Ishikawa (cell line): ENCODE measurements at regions not wholly inside any gene's neighbourhood (a gene's known extent, or its start where the extent isn't known, plus 50 kb on each side); places are given as distances from the start of the nearest gene placed in this dataset.

ENCODE experiments used
- CEBPB ChIP-seq: IDR thresholded peaks from 2 replicates; pipeline ENCODE4 v1.6.1; 2012
- CREB1 ChIP-seq: IDR thresholded peaks from 2 replicates; pipeline ENCODE4 v1.6.1; 2012; ENCODE audit warnings: low read depth
- EGR1 ChIP-seq: IDR thresholded peaks from 2 replicates; pipeline ENCODE4 v1.6.1; 2012
- EP300 ChIP-seq: IDR thresholded peaks from 2 replicates; pipeline ENCODE4 v1.6.1; 2012; ENCODE audit warnings: borderline replicate concordance
- FOXM1 ChIP-seq: IDR thresholded peaks from 2 replicates; pipeline ENCODE4 v1.6.1; 2012; ENCODE audit warnings: low read depth, borderline replicate concordance
- NFIC ChIP-seq: IDR thresholded peaks from 2 replicates; pipeline ENCODE4 v1.6.1; 2012
- RAD21 ChIP-seq: IDR thresholded peaks from 2 replicates; pipeline ENCODE4 v1.6.1; 2012; ENCODE audit warnings: low read depth
- TAF1 ChIP-seq: IDR thresholded peaks from 2 replicates; pipeline ENCODE4 v1.6.1; 2012; ENCODE audit warnings: low read depth, mild to moderate bottlenecking
- TCF12 ChIP-seq: IDR thresholded peaks from 2 replicates; pipeline ENCODE4 v1.6.1; 2012; ENCODE audit warnings: low read depth
- TEAD4 ChIP-seq: IDR thresholded peaks from 2 replicates; pipeline ENCODE4 v1.6.1; 2012
- YY1 ChIP-seq: IDR thresholded peaks from 2 replicates; pipeline ENCODE4 v1.6.1; 2012; ENCODE audit warnings: low read depth
- ZBTB7A ChIP-seq: IDR thresholded peaks from 2 replicates; pipeline ENCODE4 v1.6.1; 2012; ENCODE audit warnings: low read depth
- TF ChIP-seq, protein P1 (sequence below): IDR thresholded peaks from 2 replicates; pipeline ENCODE4 v1.6.1; 2012
- TF ChIP-seq, protein P2 (sequence below): IDR thresholded peaks from 2 replicates; pipeline ENCODE4 v1.6.1; 2012
- TF ChIP-seq, protein P3 (sequence below): IDR thresholded peaks from 2 replicates; pipeline ENCODE4 v1.6.1; 2012; ENCODE audit warnings: low read depth, mild to moderate bottlenecking

DNA sequence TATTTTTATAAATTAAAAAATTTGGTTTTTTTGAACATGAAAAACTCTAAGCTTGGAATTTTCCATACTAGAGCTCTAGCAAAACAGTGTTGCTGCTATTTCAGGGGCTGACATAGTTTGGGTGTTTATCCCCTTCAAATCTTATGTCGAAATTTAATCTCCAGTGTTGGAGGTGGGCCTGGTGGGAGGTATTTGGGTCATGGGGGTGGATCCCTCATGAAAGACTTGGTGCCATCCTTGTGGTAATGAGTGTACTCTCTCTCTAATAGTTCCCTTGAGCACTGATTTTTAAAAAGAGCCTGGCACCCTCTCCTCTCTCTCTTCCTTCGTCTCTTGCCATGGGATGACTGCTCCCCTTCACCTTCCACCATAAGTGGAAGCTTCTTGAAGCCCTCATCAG is 244.6 kb upstream of the UBE2E3 start:
- no peak for TF ChIP-seq CREB1
- TF ChIP-seq ZBTB7A = no peak
- TF ChIP-seq CEBPB = no peak
- no peak for TF ChIP-seq TCF12

DNA sequence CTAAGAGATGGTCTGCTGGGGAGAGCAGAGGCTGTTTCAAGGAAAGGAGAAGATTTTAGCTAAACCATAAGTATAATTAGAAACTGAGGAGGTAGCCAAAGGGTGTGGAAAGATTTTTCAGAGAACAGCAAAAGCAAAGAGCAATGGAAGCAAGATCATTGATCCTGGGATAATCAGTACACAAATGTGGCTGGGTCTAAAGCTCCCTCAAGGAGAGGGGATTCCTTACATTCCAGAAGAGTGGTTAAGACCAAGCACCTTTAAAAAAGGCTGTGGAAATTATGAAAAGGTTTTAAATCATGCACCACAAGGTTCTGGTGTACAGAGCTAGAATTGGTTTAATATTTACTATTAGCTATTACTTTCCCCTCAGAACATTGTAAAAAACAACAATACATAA is 246.0 kb upstream of the UBE2E3 start:
- TF ChIP-seq RAD21 (no peak), CREB1 (no peak), EGR1 (no peak), TEAD4 (no peak), TAF1 (no peak), EP300 (no peak), ZBTB7A (no peak), NFIC (no peak), TCF12 (no peak), YY1 (no peak), FOXM1 (no peak)
- TF ChIP-seq, protein P1, sequence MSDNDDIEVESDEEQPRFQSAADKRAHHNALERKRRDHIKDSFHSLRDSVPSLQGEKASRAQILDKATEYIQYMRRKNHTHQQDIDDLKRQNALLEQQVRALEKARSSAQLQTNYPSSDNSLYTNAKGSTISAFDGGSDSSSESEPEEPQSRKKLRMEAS = no peak
- TF ChIP-seq, protein P2, sequence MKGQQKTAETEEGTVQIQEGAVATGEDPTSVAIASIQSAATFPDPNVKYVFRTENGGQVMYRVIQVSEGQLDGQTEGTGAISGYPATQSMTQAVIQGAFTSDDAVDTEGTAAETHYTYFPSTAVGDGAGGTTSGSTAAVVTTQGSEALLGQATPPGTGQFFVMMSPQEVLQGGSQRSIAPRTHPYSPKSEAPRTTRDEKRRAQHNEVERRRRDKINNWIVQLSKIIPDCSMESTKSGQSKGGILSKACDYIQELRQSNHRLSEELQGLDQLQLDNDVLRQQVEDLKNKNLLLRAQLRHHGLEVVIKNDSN = no peak
- TF ChIP-seq, protein P3, sequence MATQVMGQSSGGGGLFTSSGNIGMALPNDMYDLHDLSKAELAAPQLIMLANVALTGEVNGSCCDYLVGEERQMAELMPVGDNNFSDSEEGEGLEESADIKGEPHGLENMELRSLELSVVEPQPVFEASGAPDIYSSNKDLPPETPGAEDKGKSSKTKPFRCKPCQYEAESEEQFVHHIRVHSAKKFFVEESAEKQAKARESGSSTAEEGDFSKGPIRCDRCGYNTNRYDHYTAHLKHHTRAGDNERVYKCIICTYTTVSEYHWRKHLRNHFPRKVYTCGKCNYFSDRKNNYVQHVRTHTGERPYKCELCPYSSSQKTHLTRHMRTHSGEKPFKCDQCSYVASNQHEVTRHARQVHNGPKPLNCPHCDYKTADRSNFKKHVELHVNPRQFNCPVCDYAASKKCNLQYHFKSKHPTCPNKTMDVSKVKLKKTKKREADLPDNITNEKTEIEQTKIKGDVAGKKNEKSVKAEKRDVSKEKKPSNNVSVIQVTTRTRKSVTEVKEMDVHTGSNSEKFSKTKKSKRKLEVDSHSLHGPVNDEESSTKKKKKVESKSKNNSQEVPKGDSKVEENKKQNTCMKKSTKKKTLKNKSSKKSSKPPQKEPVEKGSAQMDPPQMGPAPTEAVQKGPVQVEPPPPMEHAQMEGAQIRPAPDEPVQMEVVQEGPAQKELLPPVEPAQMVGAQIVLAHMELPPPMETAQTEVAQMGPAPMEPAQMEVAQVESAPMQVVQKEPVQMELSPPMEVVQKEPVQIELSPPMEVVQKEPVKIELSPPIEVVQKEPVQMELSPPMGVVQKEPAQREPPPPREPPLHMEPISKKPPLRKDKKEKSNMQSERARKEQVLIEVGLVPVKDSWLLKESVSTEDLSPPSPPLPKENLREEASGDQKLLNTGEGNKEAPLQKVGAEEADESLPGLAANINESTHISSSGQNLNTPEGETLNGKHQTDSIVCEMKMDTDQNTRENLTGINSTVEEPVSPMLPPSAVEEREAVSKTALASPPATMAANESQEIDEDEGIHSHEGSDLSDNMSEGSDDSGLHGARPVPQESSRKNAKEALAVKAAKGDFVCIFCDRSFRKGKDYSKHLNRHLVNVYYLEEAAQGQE = no peak

DNA sequence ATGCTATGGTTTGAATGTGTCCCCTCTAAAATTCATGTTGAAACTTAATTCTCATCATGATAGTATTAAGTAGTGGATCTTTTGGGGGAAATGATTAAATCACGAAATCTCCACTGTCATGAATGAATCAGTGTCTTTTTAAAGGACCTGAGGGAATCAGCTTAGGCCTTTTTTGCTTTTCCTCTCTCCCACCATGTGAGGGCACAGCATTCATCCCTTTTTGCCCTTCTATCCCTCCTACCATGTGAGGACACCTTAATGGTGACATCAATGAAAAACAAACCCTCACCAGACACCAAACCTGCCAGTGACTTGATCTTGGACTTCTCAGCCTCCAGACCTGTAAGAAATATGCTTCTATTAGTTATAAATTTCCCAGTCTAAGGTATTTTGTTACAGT is 247.1 kb upstream of the UBE2E3 start:
- no peak for TF ChIP-seq FOXM1
- no peak for TF ChIP-seq ZBTB7A
- no peak for TF ChIP-seq NFIC
- TF ChIP-seq TCF12 = no peak
- peak; percentile 24; the same call in 1 of the 2 replicates for TF ChIP-seq RAD21
- no peak for TF ChIP-seq EGR1

DNA sequence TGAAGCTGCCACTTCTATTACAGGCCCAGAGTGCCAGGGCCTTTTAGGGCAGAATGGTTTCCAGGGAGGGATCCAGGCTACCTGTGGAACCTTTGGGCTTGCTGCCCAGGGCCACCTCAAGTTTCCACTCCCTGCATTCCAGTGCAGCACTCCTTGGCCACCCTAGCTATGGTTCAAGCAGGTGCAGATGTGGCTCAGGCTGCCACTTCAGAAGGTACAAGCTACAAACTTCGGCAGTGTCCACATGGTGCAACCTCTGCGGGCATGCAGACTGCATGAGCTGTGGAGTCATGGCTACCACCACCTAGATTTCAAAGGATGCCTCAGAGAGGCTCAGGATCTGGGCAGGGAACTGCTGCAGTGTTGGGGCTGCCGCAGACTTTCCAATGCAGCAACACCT is 248.1 kb upstream of the UBE2E3 start:
- TF ChIP-seq YY1 (no peak), FOXM1 (no peak), CEBPB (no peak), EP300 (0 out of 2 replicates have a peak, but pooled peaks have one; percentile 12), TEAD4 (0 out of 2 replicates have a peak, but pooled peaks have one; percentile 30)
- TF ChIP-seq, protein P1 = 0 out of 2 replicates have a peak, but pooled peaks have one; percentile 17

DNA sequence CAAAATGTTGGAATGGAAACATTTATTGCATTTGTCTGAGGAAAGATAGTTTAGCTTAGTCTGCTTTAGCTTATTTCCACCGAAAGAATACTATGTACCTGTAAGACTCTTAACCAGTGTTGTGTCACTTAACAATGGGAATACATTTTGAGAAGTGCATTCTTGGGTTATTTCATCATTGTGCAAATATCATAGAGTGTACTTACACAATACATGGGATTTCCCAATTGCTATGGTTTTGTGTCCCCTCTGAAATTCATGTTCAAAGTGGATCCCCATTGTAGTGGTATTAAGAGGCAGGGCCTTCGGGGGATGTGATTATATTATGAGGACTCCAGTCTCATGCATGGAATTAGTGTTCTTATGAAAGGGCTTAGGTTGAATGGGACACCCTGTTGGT is 249.4 kb upstream of the UBE2E3 start:
- TF ChIP-seq YY1 (no peak), TEAD4 (peak; percentile 37; the same call in 1 of the 2 replicates), ZBTB7A (no peak), CREB1 (no peak), TCF12 (no peak), EGR1 (no peak), NFIC (peak; percentile 9; the same call in 1 of the 2 replicates), EP300 (0 out of 2 replicates have a peak, but pooled peaks have one; percentile 30), CEBPB (peak; percentile 77), RAD21 (no peak), TAF1 (no peak), FOXM1 (no peak)
- TF ChIP-seq, protein P1 = no peak
- TF ChIP-seq, protein P3 = no peak
- TF ChIP-seq, protein P2 = no peak

DNA sequence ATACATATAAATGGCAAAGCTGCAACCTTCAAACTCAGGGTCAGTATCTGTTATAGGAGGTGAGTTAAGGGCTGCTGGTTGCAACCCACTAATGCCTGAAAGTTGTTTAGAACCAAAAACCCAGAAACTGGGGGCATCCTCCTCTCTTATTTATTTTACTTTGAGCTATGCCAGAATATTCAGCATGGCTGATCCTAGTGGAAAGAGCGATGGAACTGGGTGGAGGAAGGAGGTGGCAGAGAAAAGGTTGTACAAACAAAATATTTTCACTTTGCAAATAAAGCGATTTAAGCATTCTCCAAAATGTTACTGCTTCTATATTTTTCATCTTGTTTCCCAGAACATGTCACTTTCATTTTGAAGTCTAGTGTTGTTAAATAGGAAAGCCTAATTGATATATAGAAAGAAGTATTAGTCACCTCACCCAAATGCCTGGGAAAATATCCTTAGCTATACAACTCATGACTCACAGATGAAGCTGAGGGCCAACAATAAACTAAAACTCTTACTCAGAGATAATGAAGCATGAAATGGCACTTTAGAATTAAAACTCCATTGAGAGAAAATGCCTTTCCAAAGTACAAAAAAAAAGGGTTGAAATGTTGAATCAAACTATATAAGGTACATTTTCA is 251.4 kb upstream of the UBE2E3 start:
- TF ChIP-seq TEAD4 (peak; percentile 18; the same call in 1 of the 2 replicates), EGR1 (no peak), EP300 (peak; percentile 70), ZBTB7A (no peak), TCF12 (peak; percentile 42; the same call in 1 of the 2 replicates), NFIC (peak; percentile 72), CREB1 (no peak), YY1 (no peak), FOXM1 (peak; percentile 39; the same call in 1 of the 2 replicates), TAF1 (no peak), RAD21 (no peak)
